ENCODE measurements at regions not wholly inside any gene's neighbourhood (a gene's known extent, or its start where the extent isn't known, plus 50 kb on each side); places are given as distances from the start of the nearest gene placed in this dataset.

DNA sequence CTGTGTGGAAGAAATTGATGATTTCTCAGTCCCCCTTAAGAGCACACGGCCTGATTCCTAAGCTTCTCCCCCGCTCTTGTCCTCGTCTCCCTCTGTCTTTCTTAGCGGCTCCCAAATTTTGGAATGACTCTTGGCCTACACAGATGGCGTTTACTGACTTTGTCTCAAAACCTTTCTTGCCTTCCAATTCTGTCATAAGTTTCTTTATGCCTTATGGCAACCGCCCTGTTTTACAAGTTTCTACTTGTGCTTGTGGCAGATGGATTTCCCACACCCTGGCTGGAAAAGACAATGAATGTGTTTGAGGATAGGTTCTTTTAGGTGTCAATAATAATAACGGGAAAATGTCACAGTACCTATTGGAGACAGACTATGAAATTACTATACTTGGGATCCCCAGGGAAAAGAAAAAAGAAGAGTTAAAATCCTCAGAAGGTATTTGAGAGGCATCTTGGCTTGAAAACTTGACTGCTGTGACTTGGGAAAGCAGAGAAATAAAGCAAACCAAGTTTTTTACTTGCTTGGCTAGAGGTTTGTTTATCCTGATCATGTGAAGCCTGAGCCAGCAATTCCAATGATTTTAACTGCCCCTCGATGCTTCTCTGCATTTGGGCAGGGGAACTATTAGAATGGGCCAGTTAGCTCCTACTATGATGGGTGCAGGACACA, 276.4 kb downstream of the HRH4 start:
- no peaks in the 10 kb centered on the region for H3K36me3 Mint-ChIP-seq (ENCODE audit: insufficient read depth, unreplicated experiment)

GRCh38 chr18:24740829-24741228, 280.4 kb downstream of the HRH4 start:
- no peaks in the 10 kb centered on the region for H3K4me1 Mint-ChIP-seq (ENCODE audit: low read depth, unreplicated experiment)
- CTCF ChIA-PET = interaction anchor here (0.8 to 0.9 kb wide), 2 partner anchors 11 to 12 kb away, joined by 3 read pairs; no protein-coding TSS in a partner anchor

More for the DNA sequence above, 276.4 kb downstream of the HRH4 start:
- intact Hi-C loops (cut with micrococcal nuclease; ENCODE audit: unreplicated experiment) = no loop called here
- Mint-ChIP-seq H3K27ac (ENCODE audit: unreplicated experiment) (no peak overlapping the region), H3K27me3 (ENCODE audit: unreplicated experiment) (peaks cover 29% of the 10 kb centered on the region), H3K4me1 (ENCODE audit: low read depth, unreplicated experiment) (no peaks in the 10 kb centered on the region), H3K9me3 (ENCODE audit: low read depth, unreplicated experiment) (no peaks in the 10 kb centered on the region), H3K4me3 (ENCODE audit: low read depth, unreplicated experiment) (no peak overlapping the region)
- BruUV-seq (replicated peaks) = no TSS peak
- CTCF ChIA-PET = no interaction called here
- DNase-seq = no peak
- TF ChIP-seq, protein P1, sequence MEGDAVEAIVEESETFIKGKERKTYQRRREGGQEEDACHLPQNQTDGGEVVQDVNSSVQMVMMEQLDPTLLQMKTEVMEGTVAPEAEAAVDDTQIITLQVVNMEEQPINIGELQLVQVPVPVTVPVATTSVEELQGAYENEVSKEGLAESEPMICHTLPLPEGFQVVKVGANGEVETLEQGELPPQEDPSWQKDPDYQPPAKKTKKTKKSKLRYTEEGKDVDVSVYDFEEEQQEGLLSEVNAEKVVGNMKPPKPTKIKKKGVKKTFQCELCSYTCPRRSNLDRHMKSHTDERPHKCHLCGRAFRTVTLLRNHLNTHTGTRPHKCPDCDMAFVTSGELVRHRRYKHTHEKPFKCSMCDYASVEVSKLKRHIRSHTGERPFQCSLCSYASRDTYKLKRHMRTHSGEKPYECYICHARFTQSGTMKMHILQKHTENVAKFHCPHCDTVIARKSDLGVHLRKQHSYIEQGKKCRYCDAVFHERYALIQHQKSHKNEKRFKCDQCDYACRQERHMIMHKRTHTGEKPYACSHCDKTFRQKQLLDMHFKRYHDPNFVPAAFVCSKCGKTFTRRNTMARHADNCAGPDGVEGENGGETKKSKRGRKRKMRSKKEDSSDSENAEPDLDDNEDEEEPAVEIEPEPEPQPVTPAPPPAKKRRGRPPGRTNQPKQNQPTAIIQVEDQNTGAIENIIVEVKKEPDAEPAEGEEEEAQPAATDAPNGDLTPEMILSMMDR (IDR thresholded peaks at IDR 0.05; ENCODE audit: unreplicated experiment) = no peak

DNA sequence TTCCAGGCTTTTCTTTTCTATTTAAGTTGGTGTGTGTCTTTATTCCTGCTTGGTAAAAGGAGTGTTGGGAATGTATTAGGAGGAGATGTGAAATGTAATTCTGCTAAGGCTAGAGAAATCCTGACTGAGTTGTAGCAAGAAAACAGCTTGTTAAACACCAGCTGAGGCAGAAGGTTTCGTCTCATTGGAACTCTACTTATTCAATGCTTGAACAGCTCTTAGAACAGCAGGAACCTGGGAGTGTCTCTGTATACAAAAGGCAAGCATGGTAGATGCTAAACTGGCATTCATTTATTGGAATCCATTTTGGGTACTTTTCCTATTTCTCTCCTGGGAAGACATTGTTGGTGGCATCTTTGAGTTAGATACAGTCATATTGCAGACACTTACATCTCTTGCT, 280.9 kb downstream of the HRH4 start:
- BruUV-seq (replicated peaks) = no TSS peak
- H3K36me3 Mint-ChIP-seq (ENCODE audit: insufficient read depth, unreplicated experiment) = no peaks in the 10 kb centered on the region
- intact Hi-C loops (cut with micrococcal nuclease; ENCODE audit: unreplicated experiment) = loop anchor here (5.0 kb wide), 1 partner anchor 36 kb away; no protein-coding TSS in a partner anchor
- TF ChIP-seq, protein P1 (IDR thresholded peaks at IDR 0.05; ENCODE audit: unreplicated experiment) = no peak
- H3K4me1 Mint-ChIP-seq (ENCODE audit: low read depth, unreplicated experiment) = no peaks in the 10 kb centered on the region
- DNase-seq = no peak
- no peaks in the 10 kb centered on the region for H3K9me3 Mint-ChIP-seq (ENCODE audit: low read depth, unreplicated experiment)
- peaks cover 44% of the 10 kb centered on the region for H3K27me3 Mint-ChIP-seq (ENCODE audit: unreplicated experiment)
- CTCF ChIA-PET = no interaction called here
- no peak overlapping the region for H3K27ac Mint-ChIP-seq (ENCODE audit: unreplicated experiment)
- no peak overlapping the region for H3K4me3 Mint-ChIP-seq (ENCODE audit: low read depth, unreplicated experiment)

More at GRCh38 chr18:24740829-24741228, 280.4 kb downstream of the HRH4 start:
- Mint-ChIP-seq H3K9me3 (ENCODE audit: low read depth, unreplicated experiment) (no peaks in the 10 kb centered on the region), H3K36me3 (ENCODE audit: insufficient read depth, unreplicated experiment) (no peaks in the 10 kb centered on the region), H3K27ac (ENCODE audit: unreplicated experiment) (no peak overlapping the region), H3K27me3 (ENCODE audit: unreplicated experiment) (peaks cover 39% of the 10 kb centered on the region), H3K4me3 (ENCODE audit: low read depth, unreplicated experiment) (no peak overlapping the region)
- intact Hi-C loops (cut with micrococcal nuclease; ENCODE audit: unreplicated experiment) = loop anchor here (5.0 kb wide), 1 partner anchor 36 kb away; no protein-coding TSS in a partner anchor
- no peak for DNase-seq
- BruUV-seq (replicated peaks) = no TSS peak
- TF ChIP-seq, protein P1 (IDR thresholded peaks at IDR 0.05; ENCODE audit: unreplicated experiment) = no peak

DNA sequence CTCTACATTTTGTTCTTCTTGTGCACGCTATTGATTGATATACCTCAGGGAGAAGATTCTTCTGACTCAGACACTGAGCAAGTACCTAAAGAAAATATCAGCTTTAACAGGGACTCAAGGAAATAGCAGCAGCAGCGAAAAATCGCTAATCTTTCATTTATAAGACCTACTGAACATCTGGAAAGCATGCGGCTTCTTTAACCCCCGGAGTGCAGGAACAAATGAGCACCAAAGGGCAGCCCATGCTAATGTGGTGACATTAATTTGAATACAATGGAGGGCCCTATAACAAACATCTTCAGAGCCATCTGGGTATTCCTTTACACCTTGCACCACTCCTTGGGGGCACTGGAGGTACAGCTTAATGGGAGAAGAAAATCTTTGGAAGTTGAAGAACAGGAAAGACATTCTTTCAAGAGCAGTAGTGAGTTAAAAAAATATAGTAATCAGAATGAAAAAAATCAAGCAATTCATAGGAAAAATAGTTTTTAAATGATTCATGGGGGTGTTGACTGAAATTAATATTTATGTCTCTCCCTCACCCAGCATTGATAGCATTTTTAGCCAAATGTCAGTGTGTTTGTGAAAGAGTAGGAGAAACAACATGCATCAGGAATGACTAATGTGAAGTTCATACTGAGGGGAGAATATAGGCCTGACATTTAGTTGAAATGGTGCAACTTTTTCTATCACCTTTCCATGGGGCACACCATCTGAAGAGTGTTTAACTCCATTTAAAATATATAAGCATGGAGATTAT, 281.7 kb downstream of the HRH4 start:
- H3K27ac Mint-ChIP-seq (ENCODE audit: unreplicated experiment) = no peak overlapping the region
- no peaks in the 10 kb centered on the region for H3K36me3 Mint-ChIP-seq (ENCODE audit: insufficient read depth, unreplicated experiment)
- BruUV-seq (replicated peaks) = no TSS peak
- intact Hi-C loops (cut with micrococcal nuclease; ENCODE audit: unreplicated experiment) = loop anchor here (5.0 kb wide), 1 partner anchor 35 kb away; no protein-coding TSS in a partner anchor
- no peaks in the 10 kb centered on the region for H3K9me3 Mint-ChIP-seq (ENCODE audit: low read depth, unreplicated experiment)
- H3K4me3 Mint-ChIP-seq (ENCODE audit: low read depth, unreplicated experiment) = no peak overlapping the region
- TF ChIP-seq, protein P1 (IDR thresholded peaks at IDR 0.05; ENCODE audit: unreplicated experiment) = no peak
- no peaks in the 10 kb centered on the region for H3K4me1 Mint-ChIP-seq (ENCODE audit: low read depth, unreplicated experiment)
- CTCF ChIA-PET = no interaction called here
- no peak for DNase-seq
- peaks cover 52% of the 10 kb centered on the region for H3K27me3 Mint-ChIP-seq (ENCODE audit: unreplicated experiment)
